LNCaP clone FGC (cell line): ENCODE measurements at regions not wholly inside any gene's neighbourhood (a gene's known extent, or its start where the extent isn't known, plus 50 kb on each side); places are given as distances from the start of the nearest gene placed in this dataset.

ENCODE experiments used
- DNase-seq: peaks from one replicate; pipeline ENCODE4 v3.0.0-alpha.2; 2011; ENCODE audit warnings: low read depth
- H3K4me3 ChIP-seq: 2 replicates; pipeline ENCODE4 v1.5.1; 2011; ENCODE audit warnings: mild to moderate bottlenecking, low read depth, low read length, control low read depth
- CTCF ChIP-seq: IDR thresholded peaks from 2 replicates; pipeline ENCODE4 v1.5.1; 2012; ENCODE audit warnings: mild to moderate bottlenecking; ENCODE audit not compliant: control insufficient read depth, insufficient read depth; ENCODE audit errors: extremely low read depth

GRCh38 chr3:118207271-118207670 is 827.4 kb downstream of the IGSF11 start:
- no peak for DNase-seq
- TF ChIP-seq CTCF, result no peak
- H3K4me3 ChIP-seq, result no peak overlapping the region

- no peak for TF ChIP-seq CTCF
- no peak overlapping the region for H3K4me3 ChIP-seq
- no peak for DNase-seq
Measured at GRCh38 chr3:118208642-118209041, 826.0 kb downstream of the IGSF11 start.

GRCh38 chr3:118213892-118214291 is 820.8 kb downstream of the IGSF11 start:
- TF ChIP-seq CTCF, result no peak
- no peak for DNase-seq
- no peak overlapping the region for H3K4me3 ChIP-seq

- DNase-seq, result no peak
- no peak overlapping the region for H3K4me3 ChIP-seq
- TF ChIP-seq CTCF, result no peak
Measured at GRCh38 chr3:118226206-118226605, 808.4 kb downstream of the IGSF11 start.

GRCh38 chr3:118227191-118227590 is 807.5 kb downstream of the IGSF11 start:
- no peak for DNase-seq
- no peak overlapping the region for H3K4me3 ChIP-seq
- TF ChIP-seq CTCF, result no peak

- TF ChIP-seq CTCF, result no peak
- H3K4me3 ChIP-seq, result no peak overlapping the region
- no peak for DNase-seq
Measured at GRCh38 chr3:118228151-118228550, 806.5 kb downstream of the IGSF11 start.

- no peak overlapping the region for H3K4me3 ChIP-seq
- no peak for TF ChIP-seq CTCF
- no peak for DNase-seq
Measured at GRCh38 chr3:118229196-118229595, 805.5 kb downstream of the IGSF11 start.
